ENCODE measurements at regions not wholly inside any gene's neighbourhood (a gene's known extent, or its start where the extent isn't known, plus 50 kb on each side); places are given as distances from the start of the nearest gene placed in this dataset.

- TF ChIP-seq SIN3A (IDR thresholded peaks at IDR 0.05; ENCODE audit: borderline replicate concordance in 2 of 2, control insufficient read depth in 1 of 2, low read depth in 2 of 2, low read length in 2 of 2) (no peak), POLR2A (conservative IDR thresholded peaks at IDR 0.05) (no peak)
Observed at GRCh38 chr7:125516194-125516593, 586.6 kb upstream of the POT1 start.
